Mesendoderm (in vitro differentiated cells): ENCODE measurements at regions not wholly inside any gene's neighbourhood (a gene's known extent, or its start where the extent isn't known, plus 50 kb on each side); places are given as distances from the start of the nearest gene placed in this dataset.

Experiments used
- DNase-seq: peaks from one replicate; pipeline ENCODE4 v3.0.0; 2013
- H2AK5ac ChIP-seq: 2 replicates; pipeline ENCODE4 v1.6.1; 2013; ENCODE audit warnings: low read length, inconsistent platforms
- H2BK120ac ChIP-seq: 2 replicates; pipeline ENCODE4 v1.6.1; 2013; ENCODE audit warnings: low read depth, mild to moderate bottlenecking, low read length, moderate library complexity, mixed read lengths
- H2BK15ac ChIP-seq: replicated peaks from 2 replicates; pipeline ENCODE4 v1.6.1; 2013; ENCODE audit warnings: low read depth, mild to moderate bottlenecking, moderate library complexity
- H2BK5ac ChIP-seq: 2 replicates; pipeline ENCODE4 v1.6.1; 2013; ENCODE audit warnings: low read length, inconsistent platforms
- H3K18ac ChIP-seq: 2 replicates; pipeline ENCODE4 v1.6.1; 2013; ENCODE audit warnings: mild to moderate bottlenecking, low read length, mixed read lengths
- H3K23ac ChIP-seq: one replicate; pipeline ENCODE4 v1.6.1; 2013; ENCODE audit warnings: low read length
- H3K27ac ChIP-seq: 2 replicates; pipeline ENCODE4 v1.5.1; 2013; ENCODE audit warnings: low read depth, mild to moderate bottlenecking, inconsistent platforms, low read length, moderate library complexity
- H3K27me3 ChIP-seq: 2 replicates; pipeline ENCODE4 v1.6.1; 2013; ENCODE audit warnings: low read length, control low read depth, mild to moderate bottlenecking, inconsistent platforms; ENCODE audit not compliant: insufficient read depth, poor library complexity
- H3K36me3 ChIP-seq: 2 replicates; pipeline ENCODE4 v1.6.1; 2013; ENCODE audit warnings: low read length, inconsistent platforms; ENCODE audit not compliant: control insufficient read depth, insufficient read depth
- H3K4ac ChIP-seq: one replicate; pipeline ENCODE4 v1.6.1; 2013; ENCODE audit warnings: low read depth, mild to moderate bottlenecking, low read length, moderate library complexity
- H3K4me1 ChIP-seq: 2 replicates; pipeline ENCODE4 v1.6.1; 2013; ENCODE audit warnings: low read depth, low read length, inconsistent platforms; ENCODE audit not compliant: control insufficient read depth
- H3K4me2 ChIP-seq: 2 replicates; pipeline ENCODE4 v1.6.1; 2013; ENCODE audit warnings: low read length
- H3K4me3 ChIP-seq: 2 replicates; pipeline ENCODE4 v1.5.1; 2013; ENCODE audit warnings: mild to moderate bottlenecking, low read length
- H3K56ac ChIP-seq: one replicate; pipeline ENCODE4 v1.6.1; 2013; ENCODE audit warnings: low read length
- H3K79me1 ChIP-seq: 2 replicates; pipeline ENCODE4 v1.6.1; 2013; ENCODE audit warnings: low read length, inconsistent platforms
- H3K79me2 ChIP-seq: 2 replicates; pipeline ENCODE4 v1.6.1; 2013; ENCODE audit warnings: mild to moderate bottlenecking, low read length; ENCODE audit not compliant: control insufficient read depth, insufficient read depth
- H3K9ac ChIP-seq: 2 replicates; pipeline ENCODE4 v1.6.1; 2013; ENCODE audit warnings: low read length, inconsistent platforms
- H4K5ac ChIP-seq: one replicate; pipeline ENCODE4 v1.6.1; 2013; ENCODE audit warnings: low read length
- H4K8ac ChIP-seq: one replicate; pipeline ENCODE4 v1.6.1; 2013; ENCODE audit warnings: low read depth, mild to moderate bottlenecking, control low read depth, low read length, moderate library complexity
- WGBS: extraction: QIAGEN DNeasy Blood & Tissue Kit; methylation state at CpG from one replicate; pipeline ENCODE4 v1.1.7; 2013; ENCODE audit warnings: low lambda C conversion rate, missing lambda C conversion rate; ENCODE audit not compliant: insufficient coverage; ENCODE audit errors: extremely low coverage; 5-methylcytosine and 5-hydroxymethylcytosine counted together

DNA sequence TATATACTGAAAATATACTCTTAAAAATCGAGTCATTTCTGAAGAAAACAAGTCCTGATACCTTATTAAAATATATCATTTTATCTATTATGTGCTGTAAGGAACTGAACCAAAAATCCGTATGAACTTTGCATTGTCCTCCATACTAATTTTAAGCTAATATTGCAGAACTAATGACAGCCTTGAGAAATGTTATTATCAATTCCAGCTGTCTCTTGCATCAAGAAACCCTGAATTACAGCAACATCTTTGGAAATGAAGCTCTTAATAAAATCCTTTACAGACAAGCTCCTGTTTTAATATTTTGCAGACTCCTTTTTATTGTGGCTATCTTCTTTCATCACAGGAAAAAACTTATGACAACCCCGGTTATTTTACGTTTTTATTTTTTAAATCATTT lies 1335.3 kb downstream of the EFNB2 start:
- Histone ChIP-seq H3K18ac (no peak overlapping the region), H3K4me2 (no peak overlapping the region), H3K79me1 (no peaks in the 10 kb centered on the region), H3K36me3 (no peaks in the 10 kb centered on the region), H2BK120ac (no peak overlapping the region), H4K5ac (no peak overlapping the region), H3K79me2 (no peaks in the 10 kb centered on the region), H3K56ac (no peak overlapping the region), H3K23ac (no peak overlapping the region), H4K8ac (no peak overlapping the region), H2BK15ac (no peak overlapping the region), H3K27me3 (no peaks in the 10 kb centered on the region), H2AK5ac (no peak overlapping the region), H2BK5ac (no peak overlapping the region), H3K9ac (no peak overlapping the region), H3K27ac (no peak overlapping the region), H3K4me3 (no peak overlapping the region), H3K4ac (no peak overlapping the region), H3K4me1 (no peaks in the 10 kb centered on the region)
- DNase-seq: no peak
- no CpG with 5 or more reads among the region's 4 CpGs for WGBS

DNA sequence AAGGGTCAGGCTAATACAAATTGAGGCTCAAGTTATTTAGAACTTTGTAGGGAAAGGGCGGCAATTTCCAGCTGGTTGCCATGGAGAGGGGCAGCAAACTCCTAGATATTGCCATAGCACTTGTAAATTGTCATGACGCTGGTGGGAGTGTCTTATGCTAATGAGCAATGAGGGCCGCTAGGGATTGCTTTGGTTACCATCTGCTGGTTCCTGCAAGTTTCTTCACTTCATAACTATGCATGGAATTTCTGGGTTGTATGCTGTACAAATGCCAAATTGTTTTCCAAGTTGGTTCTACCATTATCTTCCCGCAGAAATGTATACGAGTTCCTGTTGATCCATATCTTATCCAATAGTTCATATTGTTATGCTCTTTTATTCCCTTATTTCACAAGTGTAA lies 1339.4 kb downstream of the EFNB2 start:
- Histone ChIP-seq H3K9ac (no peak overlapping the region), H3K4me1 (no peaks in the 10 kb centered on the region), H3K4me3 (no peak overlapping the region), H2BK15ac (no peak overlapping the region), H4K5ac (no peak overlapping the region), H3K4ac (no peak overlapping the region), H3K18ac (no peak overlapping the region), H3K27ac (no peak overlapping the region), H3K79me2 (no peaks in the 10 kb centered on the region), H3K23ac (no peak overlapping the region), H3K56ac (no peak overlapping the region), H4K8ac (no peak overlapping the region), H3K4me2 (no peak overlapping the region), H3K79me1 (no peaks in the 10 kb centered on the region), H2AK5ac (no peak overlapping the region), H3K36me3 (no peaks in the 10 kb centered on the region), H3K27me3 (no peaks in the 10 kb centered on the region), H2BK120ac (no peak overlapping the region), H2BK5ac (no peak overlapping the region)
- no CpG with 5 or more reads among the region's 5 CpGs for WGBS
- DNase-seq: peak; percentile 94

- no peak for DNase-seq
- no peak overlapping the region for H2BK15ac ChIP-seq
- no peak overlapping the region for H3K23ac ChIP-seq
- H3K27me3 ChIP-seq: no peaks in the 10 kb centered on the region
- no peak overlapping the region for H2BK5ac ChIP-seq
- no peak overlapping the region for H3K56ac ChIP-seq
- H2AK5ac ChIP-seq: no peak overlapping the region
- H3K79me1 ChIP-seq: no peaks in the 10 kb centered on the region
- H4K5ac ChIP-seq: no peak overlapping the region
- H3K4me1 ChIP-seq: no peaks in the 10 kb centered on the region
- no peak overlapping the region for H3K4me2 ChIP-seq
- no peak overlapping the region for H2BK120ac ChIP-seq
- WGBS: no CpG with 5 or more reads among the region's 5 CpGs
- no peak overlapping the region for H3K18ac ChIP-seq
- H3K9ac ChIP-seq: no peak overlapping the region
- H3K27ac ChIP-seq: no peak overlapping the region
- no peak overlapping the region for H3K4ac ChIP-seq
- H3K36me3 ChIP-seq: no peaks in the 10 kb centered on the region
- no peaks in the 10 kb centered on the region for H3K79me2 ChIP-seq
- no peak overlapping the region for H4K8ac ChIP-seq
- H3K4me3 ChIP-seq: no peak overlapping the region
Measured at GRCh38 chr13:105193026-105193425, 1342.4 kb downstream of the EFNB2 start.

GRCh38 chr13:105184201-105184600 lies 1351.3 kb downstream of the EFNB2 start:
- H3K9ac ChIP-seq: no peak overlapping the region
- no peak overlapping the region for H4K5ac ChIP-seq
- H3K56ac ChIP-seq: no peak overlapping the region
- WGBS: no CpG with 5 or more reads among the region's 3 CpGs
- H3K27me3 ChIP-seq: no peaks in the 10 kb centered on the region
- H3K18ac ChIP-seq: no peak overlapping the region
- H3K23ac ChIP-seq: no peak overlapping the region
- H2BK5ac ChIP-seq: no peak overlapping the region
- no peak for DNase-seq
- no peaks in the 10 kb centered on the region for H3K79me2 ChIP-seq
- H3K4me2 ChIP-seq: no peak overlapping the region
- no peak overlapping the region for H3K27ac ChIP-seq
- no peaks in the 10 kb centered on the region for H3K79me1 ChIP-seq
- no peaks in the 10 kb centered on the region for H3K4me1 ChIP-seq
- no peak overlapping the region for H2BK120ac ChIP-seq
- no peak overlapping the region for H3K4me3 ChIP-seq
- H3K4ac ChIP-seq: no peak overlapping the region
- no peak overlapping the region for H2AK5ac ChIP-seq
- no peaks in the 10 kb centered on the region for H3K36me3 ChIP-seq
- H2BK15ac ChIP-seq: no peak overlapping the region
- no peak overlapping the region for H4K8ac ChIP-seq

DNA sequence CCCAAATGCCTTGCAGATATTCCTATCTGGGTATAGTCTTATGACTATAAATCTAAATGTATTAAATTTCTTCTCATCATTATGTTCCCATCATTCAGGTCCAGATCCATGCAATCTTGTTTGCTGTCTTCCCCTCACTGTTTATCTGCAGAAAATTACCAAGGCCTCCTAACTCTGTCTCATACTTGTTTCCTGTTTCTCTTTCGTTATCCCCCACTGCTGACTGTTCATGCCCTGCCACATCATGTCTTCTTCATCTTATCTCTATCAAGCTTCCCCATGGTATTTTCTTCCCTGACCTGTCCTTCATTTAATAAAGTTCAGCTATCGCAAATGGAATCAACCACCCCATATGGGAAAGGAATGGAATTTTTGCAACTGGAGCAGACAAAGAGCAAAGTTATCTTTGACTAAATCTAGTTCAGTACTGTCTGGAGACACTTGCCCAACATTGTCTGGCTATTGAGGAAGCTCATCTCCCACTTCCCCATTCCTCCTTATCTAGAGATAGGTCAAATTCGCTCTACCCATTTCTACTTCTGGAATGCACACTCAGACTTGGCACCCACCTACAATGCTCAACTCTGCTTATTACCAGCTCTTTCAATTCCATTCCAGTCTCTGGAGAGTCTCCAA lies 1358.1 kb downstream of the EFNB2 start:
- Histone ChIP-seq H3K23ac (no peak overlapping the region), H3K4me2 (no peak overlapping the region)
- no peak for DNase-seq

GRCh38 chr13:105170438-105170837 lies 1365.0 kb downstream of the EFNB2 start:
- H3K4me2 ChIP-seq: no peak overlapping the region
- no peak overlapping the region for H3K9ac ChIP-seq
- H3K18ac ChIP-seq: no peak overlapping the region
- no peak overlapping the region for H4K5ac ChIP-seq
- no peak for DNase-seq
- H2BK120ac ChIP-seq: no peak overlapping the region
- H3K4ac ChIP-seq: no peak overlapping the region
- no peak overlapping the region for H2BK5ac ChIP-seq
- H3K79me1 ChIP-seq: no peaks in the 10 kb centered on the region
- no peak overlapping the region for H3K4me3 ChIP-seq
- no peak overlapping the region for H3K27ac ChIP-seq
- H3K4me1 ChIP-seq: no peaks in the 10 kb centered on the region
- no peak overlapping the region for H3K23ac ChIP-seq
- H3K79me2 ChIP-seq: no peaks in the 10 kb centered on the region
- H3K27me3 ChIP-seq: no peaks in the 10 kb centered on the region
- H4K8ac ChIP-seq: no peak overlapping the region
- H3K36me3 ChIP-seq: no peaks in the 10 kb centered on the region
- H3K56ac ChIP-seq: no peak overlapping the region
- no peak overlapping the region for H2AK5ac ChIP-seq
- H2BK15ac ChIP-seq: no peak overlapping the region

More for the DNA sequence above, 1358.1 kb downstream of the EFNB2 start:
- H3K18ac ChIP-seq: no peak overlapping the region
- no peak overlapping the region for H3K4ac ChIP-seq
- no CpG with 5 or more reads among the region's 3 CpGs for WGBS
- H2BK5ac ChIP-seq: no peak overlapping the region
- H4K8ac ChIP-seq: no peak overlapping the region
- H3K4me1 ChIP-seq: no peaks in the 10 kb centered on the region
- no peak overlapping the region for H3K27ac ChIP-seq
- no peak overlapping the region for H3K56ac ChIP-seq
- no peak overlapping the region for H2BK120ac ChIP-seq
- no peaks in the 10 kb centered on the region for H3K79me2 ChIP-seq
- no peak overlapping the region for H3K9ac ChIP-seq
- no peak overlapping the region for H2AK5ac ChIP-seq
- H4K5ac ChIP-seq: no peak overlapping the region
- no peak overlapping the region for H3K4me3 ChIP-seq
- H3K36me3 ChIP-seq: no peaks in the 10 kb centered on the region
- H3K79me1 ChIP-seq: no peaks in the 10 kb centered on the region
- H2BK15ac ChIP-seq: no peak overlapping the region
- H3K27me3 ChIP-seq: no peaks in the 10 kb centered on the region
